ENCODE measurements at regions not wholly inside any gene's neighbourhood (a gene's known extent, or its start where the extent isn't known, plus 50 kb on each side); places are given as distances from the start of the nearest gene placed in this dataset.

DNA sequence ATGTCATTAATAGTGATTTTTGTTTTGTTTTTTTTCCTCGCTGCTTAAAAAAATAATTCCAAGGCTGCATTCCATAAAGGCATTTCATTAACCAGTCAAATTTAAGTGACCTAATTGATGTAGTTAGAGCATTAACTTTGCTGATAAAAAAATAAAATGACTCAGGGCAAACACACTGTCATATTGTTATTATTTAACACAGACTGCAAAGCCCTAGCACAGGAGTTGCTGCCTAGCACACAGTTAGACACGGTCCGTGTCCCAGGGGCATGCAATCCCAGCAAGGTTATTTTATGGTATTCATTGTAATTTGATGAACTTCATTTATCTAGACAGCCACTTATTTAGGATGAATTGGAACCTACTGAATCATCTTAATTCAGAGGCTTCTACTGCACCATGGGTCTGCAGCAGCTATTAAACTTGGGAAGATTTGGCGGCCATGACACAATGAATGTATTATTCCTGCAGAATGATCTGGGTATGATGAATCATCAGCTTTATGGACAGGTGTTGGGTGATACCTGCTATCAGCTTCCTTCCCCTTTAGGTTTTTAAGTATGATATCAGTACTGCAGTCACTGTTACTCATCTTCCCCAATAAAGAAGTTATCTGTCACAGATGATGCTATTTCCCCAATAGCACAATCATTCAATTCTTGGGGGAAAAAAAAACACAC, 182.7 kb downstream of the PPARGC1A start:
- intact Hi-C loops (cut with micrococcal nuclease), result no loop called here
- Mint-ChIP-seq H3K9me3 (no peaks in the 10 kb centered on the region), H3K27me3 (ENCODE audit: low read depth) (peaks cover 2% of the 10 kb centered on the region), H3K36me3 (ENCODE audit: low read depth) (no peaks in the 10 kb centered on the region), H3K4me1 (ENCODE audit: low read depth) (no peaks in the 10 kb centered on the region), H3K27ac (no peak overlapping the region), H3K4me3 (no peak overlapping the region)
- CTCF ChIA-PET, result no interaction called here
- no peak for DNase-seq

DNA sequence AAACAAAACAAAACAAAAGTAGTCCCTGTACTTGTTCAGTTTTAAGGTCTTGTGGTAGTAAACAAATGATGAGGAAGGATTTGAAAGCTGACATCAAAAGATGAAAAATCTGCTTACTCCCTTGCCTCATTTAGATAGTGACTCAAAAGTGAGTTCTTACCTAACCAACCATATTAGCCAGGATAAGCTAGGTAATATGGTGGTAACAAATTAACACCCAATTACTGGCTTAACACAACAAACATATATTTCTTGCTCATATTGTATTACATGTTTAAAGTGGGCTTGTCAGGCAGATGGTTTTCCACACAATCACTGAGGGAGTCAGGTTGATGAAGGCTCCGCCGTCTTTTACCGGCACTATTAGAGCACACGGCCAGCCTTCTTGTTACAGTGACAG, 189.7 kb downstream of the PPARGC1A start:
- CTCF ChIA-PET, result no interaction called here
- no peak for DNase-seq
- Mint-ChIP-seq H3K36me3 (ENCODE audit: low read depth) (no peaks in the 10 kb centered on the region), H3K9me3 (no peaks in the 10 kb centered on the region), H3K4me1 (ENCODE audit: low read depth) (no peaks in the 10 kb centered on the region), H3K27me3 (ENCODE audit: low read depth) (peaks cover 2% of the 10 kb centered on the region), H3K4me3 (no peak overlapping the region), H3K27ac (no peak overlapping the region)
- intact Hi-C loops (cut with micrococcal nuclease), result no loop called here

DNA sequence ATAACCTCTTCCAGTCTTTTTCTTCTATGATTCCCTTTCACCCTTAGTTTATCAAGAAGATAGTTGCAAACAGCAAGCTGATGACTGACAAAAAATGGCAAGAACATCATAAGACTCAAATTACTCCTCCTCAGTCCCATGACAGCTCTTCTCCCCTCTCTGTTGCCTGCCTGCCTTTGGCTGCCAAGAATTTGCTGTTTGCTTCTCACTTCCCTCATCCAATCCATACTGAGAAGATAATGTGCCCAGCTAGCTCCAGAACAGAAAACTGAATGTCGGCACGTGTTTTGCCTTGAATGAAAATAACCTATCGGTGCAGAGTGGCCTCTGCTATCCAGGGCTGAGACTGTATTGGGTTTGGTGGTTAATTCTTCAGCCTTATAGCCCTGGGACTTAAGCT, 192.1 kb downstream of the PPARGC1A start:
- no peak overlapping the region for H3K27ac Mint-ChIP-seq
- no peaks in the 10 kb centered on the region for H3K27me3 Mint-ChIP-seq (ENCODE audit: low read depth)
- CTCF ChIA-PET, result no interaction called here
- no peaks in the 10 kb centered on the region for H3K4me1 Mint-ChIP-seq (ENCODE audit: low read depth)
- DNase-seq, result no peak
- H3K9me3 Mint-ChIP-seq, result no peaks in the 10 kb centered on the region
- intact Hi-C loops (cut with micrococcal nuclease), result no loop called here
- no peaks in the 10 kb centered on the region for H3K36me3 Mint-ChIP-seq (ENCODE audit: low read depth)
- H3K4me3 Mint-ChIP-seq, result no peak overlapping the region

DNA sequence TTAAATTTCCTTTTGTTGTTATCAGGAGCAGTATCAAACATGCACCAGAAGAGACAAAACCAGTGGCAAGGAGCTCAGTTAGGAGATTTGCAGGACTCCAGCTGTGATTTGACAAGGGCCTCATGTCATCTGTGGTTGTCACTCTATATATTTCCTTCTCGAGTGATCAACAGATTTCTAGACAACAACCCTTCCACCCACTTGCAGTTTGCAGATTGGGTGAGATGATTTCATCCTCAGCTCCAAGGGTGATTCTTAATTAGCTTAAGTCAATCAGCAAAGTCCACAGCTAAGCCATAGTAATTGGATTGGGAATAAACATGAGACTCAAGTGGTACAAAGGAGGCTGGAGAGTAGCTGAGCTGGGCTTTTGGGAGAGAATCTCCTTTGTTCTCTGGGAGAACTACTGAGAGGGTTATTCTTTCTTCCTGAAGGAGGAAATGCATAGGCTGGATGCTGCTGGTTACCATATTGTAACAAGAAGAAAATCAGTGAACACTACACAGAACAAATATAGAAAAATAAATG, 192.8 kb downstream of the PPARGC1A start:
- H3K36me3 Mint-ChIP-seq (ENCODE audit: low read depth), result no peaks in the 10 kb centered on the region
- H3K9me3 Mint-ChIP-seq, result no peaks in the 10 kb centered on the region
- no peak for DNase-seq
- H3K4me3 Mint-ChIP-seq, result no peak overlapping the region
- CTCF ChIA-PET, result no interaction called here
- H3K4me1 Mint-ChIP-seq (ENCODE audit: low read depth), result no peaks in the 10 kb centered on the region
- no peaks in the 10 kb centered on the region for H3K27me3 Mint-ChIP-seq (ENCODE audit: low read depth)
- intact Hi-C loops (cut with micrococcal nuclease), result no loop called here
- H3K27ac Mint-ChIP-seq, result no peak overlapping the region

DNA sequence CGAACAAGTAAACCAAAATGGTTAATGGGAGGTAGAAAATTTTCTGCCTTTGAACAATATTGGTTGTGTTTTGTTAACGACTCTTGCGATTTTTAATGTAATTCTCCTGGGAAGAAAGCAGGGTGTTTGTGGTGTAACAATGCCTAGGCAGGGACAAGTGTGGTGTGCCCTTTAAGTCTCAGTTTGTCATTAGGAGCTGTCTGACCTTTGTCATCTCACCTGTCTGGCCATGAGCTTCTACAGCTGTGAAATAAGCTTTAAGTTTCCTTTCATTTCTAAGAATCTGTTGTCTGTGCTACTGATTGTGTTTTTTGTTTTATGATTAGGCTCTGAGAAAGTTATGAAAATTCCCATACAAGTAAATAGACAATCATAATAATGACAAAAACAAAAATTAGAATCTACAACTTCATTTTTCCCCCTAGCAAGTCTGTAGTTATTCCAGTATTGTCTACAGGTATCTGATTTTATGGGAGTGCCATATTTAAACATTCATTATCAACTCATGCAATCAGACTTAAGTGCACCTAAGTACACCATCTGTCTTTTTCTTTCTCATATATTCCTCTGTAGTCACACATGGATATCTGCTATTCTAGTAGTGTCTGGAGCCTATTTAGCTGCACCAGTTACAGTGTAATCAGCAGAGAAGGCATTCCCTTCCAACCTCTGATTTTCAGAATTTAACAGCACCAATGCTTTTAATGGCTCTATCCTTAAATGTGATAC, 203.5 kb downstream of the PPARGC1A start:
- intact Hi-C loops (cut with micrococcal nuclease), result no loop called here
- H3K36me3 Mint-ChIP-seq (ENCODE audit: low read depth), result peaks cover 4% of the 10 kb centered on the region
- no peak overlapping the region for H3K4me3 Mint-ChIP-seq
- peaks cover 3% of the 10 kb centered on the region for H3K27me3 Mint-ChIP-seq (ENCODE audit: low read depth)
- peaks cover 10% of the 10 kb centered on the region for H3K9me3 Mint-ChIP-seq
- no peaks in the 10 kb centered on the region for H3K4me1 Mint-ChIP-seq (ENCODE audit: low read depth)
- CTCF ChIA-PET, result no interaction called here
- no peak overlapping the region for H3K27ac Mint-ChIP-seq
- no peak for DNase-seq

DNA sequence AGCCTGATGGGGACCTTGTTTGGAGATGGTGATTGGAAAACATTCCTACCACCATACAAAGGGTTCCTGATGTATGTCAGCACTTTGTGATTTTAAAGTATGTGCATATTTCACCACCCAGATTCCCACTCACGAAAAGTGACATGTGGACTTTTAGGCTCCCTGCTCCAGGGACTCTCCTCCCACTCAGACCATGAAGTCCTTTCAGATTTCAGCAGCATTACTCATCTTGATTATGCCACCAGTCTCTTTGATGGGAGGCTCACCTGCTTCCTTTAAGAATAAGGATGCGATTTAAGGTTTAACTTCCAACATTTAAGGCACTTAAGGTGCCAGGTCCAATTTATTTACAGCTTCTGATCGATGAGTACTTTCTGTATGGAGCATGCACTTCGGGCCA, 204.4 kb downstream of the PPARGC1A start:
- intact Hi-C loops (cut with micrococcal nuclease), result no loop called here
- Mint-ChIP-seq H3K36me3 (ENCODE audit: low read depth) (peaks cover 4% of the 10 kb centered on the region), H3K4me1 (ENCODE audit: low read depth) (no peaks in the 10 kb centered on the region), H3K9me3 (peaks cover 10% of the 10 kb centered on the region), H3K4me3 (no peak overlapping the region), H3K27ac (no peak overlapping the region), H3K27me3 (ENCODE audit: low read depth) (peaks cover 3% of the 10 kb centered on the region)
- DNase-seq, result no peak
- CTCF ChIA-PET, result no interaction called here

DNA sequence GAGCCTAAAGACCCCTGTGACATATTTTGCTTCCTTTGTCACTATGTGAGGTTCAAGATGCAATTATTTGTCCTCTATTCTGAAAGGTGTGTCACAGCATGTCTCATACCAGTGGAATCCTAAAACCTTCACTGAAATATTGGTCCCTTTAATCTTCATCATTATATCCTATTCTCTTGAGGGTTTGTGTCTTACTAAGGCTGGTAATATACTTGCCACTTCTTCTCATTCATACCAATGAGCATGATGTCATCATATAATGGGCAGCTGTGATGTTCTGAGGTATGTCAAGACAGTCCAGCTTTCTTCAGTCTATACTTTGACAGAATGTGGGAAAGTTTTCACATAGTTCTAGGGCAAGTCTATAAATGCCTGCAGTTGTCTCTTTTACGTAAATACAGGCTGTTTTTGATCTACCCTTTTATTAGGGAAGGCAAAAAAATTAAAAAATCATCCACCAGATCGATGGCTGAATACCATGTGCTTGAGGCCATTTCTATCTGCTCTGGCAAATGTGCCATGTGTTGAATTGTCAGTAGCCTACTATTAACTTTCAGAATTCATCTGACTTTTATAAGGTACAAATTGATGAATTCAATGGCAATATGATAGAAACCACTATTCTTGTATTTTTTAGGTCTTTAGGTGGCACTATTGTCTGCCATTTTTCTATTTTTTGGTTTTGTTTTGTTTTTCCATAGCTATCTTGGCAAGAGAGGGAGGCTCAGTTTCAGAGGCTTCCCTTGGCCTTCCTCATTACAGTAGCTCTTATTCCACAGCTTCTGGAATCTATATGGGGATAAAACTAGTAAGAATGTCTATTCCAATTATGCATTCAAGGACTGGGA, 209.0 kb downstream of the PPARGC1A start:
- no peaks in the 10 kb centered on the region for H3K4me1 Mint-ChIP-seq (ENCODE audit: low read depth)
- H3K27me3 Mint-ChIP-seq (ENCODE audit: low read depth), result no peaks in the 10 kb centered on the region
- CTCF ChIA-PET, result no interaction called here
- DNase-seq, result no peak
- intact Hi-C loops (cut with micrococcal nuclease), result no loop called here
- no peak overlapping the region for H3K4me3 Mint-ChIP-seq
- H3K36me3 Mint-ChIP-seq (ENCODE audit: low read depth), result no peaks in the 10 kb centered on the region
- H3K27ac Mint-ChIP-seq, result no peak overlapping the region
- no peaks in the 10 kb centered on the region for H3K9me3 Mint-ChIP-seq

DNA sequence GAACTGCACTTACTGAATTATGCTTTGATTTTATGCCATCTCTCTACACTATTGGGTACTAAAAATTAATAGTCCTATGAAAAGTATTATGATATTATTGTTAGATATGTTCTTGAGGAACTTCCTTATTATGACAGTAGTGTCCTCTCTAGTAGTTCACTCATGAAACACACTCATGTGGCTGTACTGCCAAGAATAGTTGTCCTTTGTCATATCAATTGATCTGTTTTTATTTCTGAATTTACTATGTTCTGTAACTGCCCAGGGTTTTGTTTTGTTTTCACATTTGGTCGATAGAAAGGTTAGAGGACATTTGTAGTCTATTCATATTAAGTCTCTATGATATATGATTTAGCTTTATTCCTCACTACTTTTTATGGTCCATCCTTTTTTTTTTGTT, 215.2 kb downstream of the PPARGC1A start:
- CTCF ChIA-PET, result no interaction called here
- intact Hi-C loops (cut with micrococcal nuclease), result no loop called here
- Mint-ChIP-seq H3K4me1 (ENCODE audit: low read depth) (no peaks in the 10 kb centered on the region), H3K9me3 (peaks cover 5% of the 10 kb centered on the region), H3K36me3 (ENCODE audit: low read depth) (no peaks in the 10 kb centered on the region), H3K4me3 (no peak overlapping the region), H3K27me3 (ENCODE audit: low read depth) (no peaks in the 10 kb centered on the region), H3K27ac (no peak overlapping the region)
- no peak for DNase-seq

DNA sequence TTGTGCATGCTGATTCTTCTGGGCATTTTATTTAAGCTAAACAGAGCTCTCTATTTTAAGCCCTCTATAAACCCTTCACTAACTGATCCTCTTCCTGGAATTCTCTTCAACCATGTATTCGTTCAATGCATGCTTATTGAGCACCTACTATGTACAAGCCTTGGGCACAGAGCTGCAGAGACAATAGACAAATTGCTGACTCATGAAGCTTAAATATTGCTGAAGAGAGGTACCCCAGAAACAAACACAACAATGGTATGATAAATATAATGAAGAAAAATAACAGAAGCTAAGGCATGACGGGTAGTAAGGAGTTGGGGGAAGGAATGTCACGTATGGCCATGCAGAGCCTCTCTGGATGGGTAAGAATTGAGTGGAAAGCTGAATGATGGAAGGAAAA, 222.2 kb downstream of the PPARGC1A start:
- no peak for DNase-seq
- Mint-ChIP-seq H3K9me3 (peaks cover 1% of the 10 kb centered on the region), H3K4me1 (ENCODE audit: low read depth) (no peaks in the 10 kb centered on the region), H3K27me3 (ENCODE audit: low read depth) (peaks cover 3% of the 10 kb centered on the region), H3K4me3 (no peak overlapping the region), H3K36me3 (ENCODE audit: low read depth) (no peaks in the 10 kb centered on the region), H3K27ac (no peak overlapping the region)
- intact Hi-C loops (cut with micrococcal nuclease), result no loop called here
- CTCF ChIA-PET, result no interaction called here

DNA sequence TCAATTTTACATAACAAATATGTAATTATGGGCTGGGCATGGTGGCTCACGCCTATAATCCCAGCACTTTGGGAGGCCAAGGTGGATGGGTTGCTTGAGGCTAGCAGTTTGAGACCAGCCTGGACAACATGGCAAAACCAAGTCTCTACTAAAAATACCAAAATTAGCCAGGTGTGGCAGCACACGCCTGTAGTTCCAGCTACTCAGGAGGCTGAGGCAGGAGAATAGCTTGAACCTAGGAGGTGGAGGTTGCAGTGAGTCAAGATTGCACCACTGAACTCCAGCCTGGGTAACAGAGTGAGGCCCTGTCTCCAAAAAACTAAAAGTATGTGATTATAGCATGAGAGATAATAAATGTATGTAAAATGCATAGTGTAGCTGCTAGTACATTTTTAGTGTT, 229.0 kb downstream of the PPARGC1A start:
- H3K36me3 Mint-ChIP-seq (ENCODE audit: low read depth), result no peaks in the 10 kb centered on the region

DNA sequence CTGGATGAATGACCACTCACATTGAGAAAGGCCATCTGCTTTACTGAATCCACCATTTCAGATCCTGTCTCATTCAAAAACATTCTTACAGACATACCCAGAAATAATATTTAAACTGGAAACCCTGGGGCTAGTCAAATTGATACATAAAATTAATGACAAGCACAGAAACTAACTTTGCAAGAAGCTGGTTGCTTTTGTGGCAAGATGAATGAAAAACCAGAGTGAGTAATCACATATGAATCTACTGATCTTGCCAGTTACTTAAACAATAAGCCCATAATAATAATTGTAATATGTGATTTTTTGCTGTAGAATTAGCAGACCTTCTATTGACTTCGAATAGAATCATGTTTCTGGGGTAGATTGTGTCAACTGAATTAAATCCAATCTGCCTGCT, 235.1 kb downstream of the PPARGC1A start:
- peaks cover 3% of the 10 kb centered on the region for H3K27me3 Mint-ChIP-seq (ENCODE audit: low read depth)
- H3K36me3 Mint-ChIP-seq (ENCODE audit: low read depth), result no peaks in the 10 kb centered on the region
- H3K4me1 Mint-ChIP-seq (ENCODE audit: low read depth), result no peaks in the 10 kb centered on the region
- no peak overlapping the region for H3K4me3 Mint-ChIP-seq
- H3K9me3 Mint-ChIP-seq, result peaks cover 4% of the 10 kb centered on the region
- CTCF ChIA-PET, result no interaction called here
- H3K27ac Mint-ChIP-seq, result no peak overlapping the region
- intact Hi-C loops (cut with micrococcal nuclease), result no loop called here
- no peak for DNase-seq

More for the DNA sequence above, 229.0 kb downstream of the PPARGC1A start:
- DNase-seq, result no peak
- intact Hi-C loops (cut with micrococcal nuclease), result no loop called here
- no peak overlapping the region for H3K4me3 Mint-ChIP-seq
- CTCF ChIA-PET, result interaction anchor here (0.7 kb wide), 1 partner anchor 1088 kb away, joined by 4 read pairs; no protein-coding TSS in a partner anchor
- H3K9me3 Mint-ChIP-seq, result peaks cover 2% of the 10 kb centered on the region
- H3K27ac Mint-ChIP-seq, result no peak overlapping the region
- no peaks in the 10 kb centered on the region for H3K27me3 Mint-ChIP-seq (ENCODE audit: low read depth)
- no peaks in the 10 kb centered on the region for H3K4me1 Mint-ChIP-seq (ENCODE audit: low read depth)

DNA sequence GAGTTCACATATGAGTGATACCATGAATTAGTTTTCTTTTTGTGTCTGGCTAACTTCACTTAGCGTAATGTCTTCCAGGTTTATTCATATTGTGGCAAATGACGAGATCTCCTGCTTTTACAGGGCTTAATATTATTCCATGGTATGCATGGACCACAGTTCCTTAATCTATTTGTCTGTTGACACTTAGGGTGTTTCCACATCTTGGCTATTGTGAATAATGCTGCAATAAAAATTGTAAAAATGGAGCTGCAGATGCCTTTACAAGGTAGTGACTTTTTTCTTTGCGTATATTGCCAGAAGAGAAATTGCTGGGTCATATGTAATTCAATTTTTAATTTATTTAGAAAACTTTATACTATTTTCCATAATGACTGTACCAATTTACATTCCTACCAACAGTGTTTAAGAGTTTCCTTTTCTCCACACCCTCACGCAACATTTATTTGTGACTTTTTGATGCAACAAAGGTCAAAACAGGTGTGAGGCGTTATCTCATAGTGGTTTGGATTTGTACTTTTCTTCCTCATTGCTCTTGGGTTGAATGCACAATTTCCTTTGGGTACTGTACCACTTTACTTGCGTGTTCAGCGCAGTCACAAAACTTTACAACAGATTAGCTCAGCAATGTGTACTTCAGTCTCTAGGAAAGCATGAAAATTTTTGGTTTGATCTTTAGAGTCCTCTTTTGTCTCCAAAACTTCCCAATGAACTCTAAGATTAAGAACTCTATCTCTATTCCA, 240.8 kb downstream of the PPARGC1A start:
- H3K4me3 Mint-ChIP-seq, result no peak overlapping the region
- no peak for DNase-seq
- H3K27ac Mint-ChIP-seq, result no peak overlapping the region

More for the DNA sequence above, 240.8 kb downstream of the PPARGC1A start:
- CTCF ChIA-PET, result interaction anchor here (1.0 kb wide), 1 partner anchor 20 kb away, joined by 3 read pairs; no protein-coding TSS in a partner anchor
- intact Hi-C loops (cut with micrococcal nuclease), result no loop called here
- Mint-ChIP-seq H3K36me3 (ENCODE audit: low read depth) (no peaks in the 10 kb centered on the region), H3K27me3 (ENCODE audit: low read depth) (peaks cover 5% of the 10 kb centered on the region), H3K9me3 (peaks cover 2% of the 10 kb centered on the region), H3K4me1 (ENCODE audit: low read depth) (no peaks in the 10 kb centered on the region)
